HG03520 (cell line): ENCODE measurements at regions not wholly inside any gene's neighbourhood (a gene's known extent, or its start where the extent isn't known, plus 50 kb on each side); places are given as distances from the start of the nearest gene placed in this dataset.
"Not testable (repeated sequence)": the region's sequence is repeated elsewhere in the genome, so short reads cannot be mapped to it uniquely, and the experiment has no call there.

ENCODE experiments used
- ATAC-seq: cut with Tn5 transposase; IDR thresholded peaks from one replicate; pipeline ENCODE4 v1.9.1; 2021; ENCODE audit warnings: mild to moderate bottlenecking, moderate library complexity; ENCODE audit not compliant: unreplicated experiment

DNA sequence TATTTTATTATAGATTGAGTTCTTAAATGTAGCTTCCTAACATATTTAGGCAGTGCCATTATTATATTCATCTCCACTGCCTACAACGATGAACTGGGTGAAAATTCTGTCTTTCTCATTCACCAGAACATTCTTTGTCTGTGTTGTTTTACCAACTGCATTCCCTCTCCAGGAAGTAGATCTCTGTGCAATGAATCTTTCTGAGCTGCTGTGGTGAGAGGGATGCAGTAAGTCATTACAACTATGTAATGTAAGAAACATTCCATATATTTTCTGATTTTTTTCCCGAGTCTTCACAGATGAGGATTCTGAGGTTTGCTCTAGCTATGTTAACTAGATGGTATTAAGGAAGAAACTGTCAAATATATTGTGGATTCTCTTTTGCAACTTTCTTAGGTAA lies 811.9 kb upstream of the PCDH7 start:
- ATAC-seq = no peak

DNA sequence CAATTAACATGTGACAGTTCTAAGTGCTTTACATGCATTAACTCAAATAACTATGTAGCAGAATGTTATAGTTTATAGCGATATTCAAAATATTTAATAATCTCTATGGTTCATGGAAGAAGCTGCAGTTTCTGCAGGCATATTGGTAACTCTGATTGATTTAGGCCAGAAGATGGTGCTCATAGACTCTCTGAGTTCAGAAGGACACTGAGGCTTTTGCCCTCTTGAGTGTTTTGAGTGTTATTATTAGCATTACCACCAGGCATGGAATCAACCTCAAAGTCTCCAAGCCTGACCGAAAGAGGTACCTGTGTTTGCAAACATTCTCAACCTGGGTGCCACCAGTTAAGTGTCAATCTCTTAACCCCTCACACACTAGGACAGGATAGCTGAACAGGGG lies 792.3 kb upstream of the PCDH7 start:
- no peak for ATAC-seq

DNA sequence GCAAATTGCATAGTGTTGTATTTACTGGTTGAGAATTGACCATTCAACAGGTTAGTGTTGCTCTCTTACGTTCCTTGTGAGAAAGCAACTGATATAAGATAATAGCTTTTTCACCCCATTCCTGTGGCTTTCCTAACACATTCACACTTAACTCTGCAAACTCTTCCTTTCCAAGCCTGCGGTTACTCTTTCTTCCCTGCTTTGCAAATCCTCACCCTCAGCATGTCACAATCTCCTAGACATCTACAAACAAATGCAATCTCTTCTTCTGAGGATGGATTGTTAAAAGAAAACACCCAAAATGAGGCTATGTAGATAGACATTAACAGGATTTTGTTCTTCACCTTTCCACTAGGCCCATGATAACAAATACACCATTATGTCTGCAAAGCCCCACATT lies 771.7 kb upstream of the PCDH7 start:
- no peak for ATAC-seq

DNA sequence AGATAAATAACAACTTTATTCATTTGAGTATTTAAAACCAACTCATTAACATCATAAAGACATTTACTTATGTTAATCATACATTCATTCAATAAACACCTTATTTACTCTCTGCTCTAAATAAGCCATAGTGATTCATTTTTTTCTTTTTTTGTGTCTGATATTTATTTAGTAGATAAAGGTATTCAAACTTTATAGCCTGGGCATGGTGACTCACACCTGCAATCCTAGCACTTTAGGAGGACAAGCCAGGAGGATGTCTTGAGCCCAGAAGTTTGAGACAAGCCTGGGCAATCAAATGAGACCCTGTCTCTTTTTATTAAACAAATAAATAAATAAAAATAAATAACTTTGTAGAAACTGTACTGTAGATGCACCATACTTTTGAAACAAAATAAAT lies 771.3 kb upstream of the PCDH7 start:
- ATAC-seq = no peak

DNA sequence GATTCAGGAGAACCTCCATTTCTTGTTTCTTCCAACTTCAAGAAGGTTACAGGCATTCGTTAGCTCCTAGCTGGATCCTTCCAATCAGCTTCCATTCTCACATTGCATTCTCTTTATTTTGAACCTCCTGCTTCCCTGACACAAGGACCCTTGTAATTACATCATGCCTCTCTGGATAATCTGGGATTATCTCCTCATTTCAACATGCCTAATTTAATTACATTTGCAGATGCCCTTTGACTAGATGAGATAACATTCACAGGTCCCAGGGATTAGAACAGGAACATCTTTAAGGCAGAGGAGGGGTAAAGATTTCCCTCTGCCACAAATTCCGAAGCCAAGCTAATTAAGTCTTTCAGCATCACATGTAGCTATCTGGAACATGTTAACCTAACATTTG lies 753.8 kb upstream of the PCDH7 start:
- ATAC-seq = no peak

DNA sequence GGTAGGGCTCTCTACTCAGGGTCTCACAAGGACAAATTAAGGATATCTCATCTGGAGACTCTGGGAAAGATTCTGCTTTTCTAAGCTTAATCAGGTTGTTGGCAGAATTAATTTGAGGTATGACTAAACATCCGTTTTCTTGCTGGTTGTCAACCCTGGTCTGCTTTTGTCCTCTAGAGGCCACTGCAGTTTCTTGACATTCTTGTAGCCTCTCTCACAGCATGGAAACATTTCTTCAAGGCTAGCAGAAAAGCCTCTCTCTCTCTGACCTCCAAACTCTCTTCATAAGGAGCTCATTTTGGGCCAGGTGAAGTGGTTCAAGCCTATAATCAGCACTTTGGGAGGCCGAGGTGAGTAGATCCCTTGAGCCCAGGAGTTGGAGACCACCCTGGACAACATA lies 749.5 kb upstream of the PCDH7 start:
- ATAC-seq = no peak

DNA sequence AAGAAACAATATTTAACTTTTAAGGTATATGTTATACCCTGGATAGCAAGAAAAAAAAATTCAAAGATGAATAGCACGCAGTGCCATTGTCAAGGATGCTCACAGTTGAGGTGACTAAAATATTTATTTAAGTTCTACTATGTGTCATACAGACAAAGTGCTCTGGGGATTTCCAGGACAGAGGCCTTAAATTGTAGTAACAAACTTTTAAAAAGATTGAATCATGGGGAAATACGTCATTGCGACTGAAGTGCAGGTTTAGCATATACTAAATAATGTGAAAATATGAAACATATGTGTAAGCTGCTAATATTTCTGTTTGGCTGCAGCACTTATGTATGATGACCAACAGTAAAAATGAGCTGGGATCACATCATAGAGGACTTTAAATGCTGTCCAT lies 748.0 kb upstream of the PCDH7 start:
- no peak for ATAC-seq

DNA sequence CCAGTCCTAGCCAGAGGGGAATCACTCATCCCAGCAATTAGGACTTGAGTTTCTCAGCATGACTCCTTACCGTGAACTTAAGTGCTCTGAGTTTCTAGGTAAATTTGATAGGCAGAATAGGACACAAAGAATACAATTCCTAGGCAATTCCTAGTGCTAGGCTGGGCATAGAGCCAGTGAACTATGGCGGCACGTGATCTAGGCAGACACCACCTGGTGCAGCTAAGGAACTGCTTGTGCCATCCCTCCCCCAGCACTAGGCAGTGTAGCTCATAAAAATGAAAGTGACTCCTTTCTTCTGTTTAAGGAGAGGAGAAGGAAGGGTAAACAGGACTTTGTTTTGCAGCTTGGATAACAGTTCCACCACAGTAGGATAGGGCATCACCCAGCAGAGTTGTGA lies 736.3 kb upstream of the PCDH7 start:
- ATAC-seq = no peak

DNA sequence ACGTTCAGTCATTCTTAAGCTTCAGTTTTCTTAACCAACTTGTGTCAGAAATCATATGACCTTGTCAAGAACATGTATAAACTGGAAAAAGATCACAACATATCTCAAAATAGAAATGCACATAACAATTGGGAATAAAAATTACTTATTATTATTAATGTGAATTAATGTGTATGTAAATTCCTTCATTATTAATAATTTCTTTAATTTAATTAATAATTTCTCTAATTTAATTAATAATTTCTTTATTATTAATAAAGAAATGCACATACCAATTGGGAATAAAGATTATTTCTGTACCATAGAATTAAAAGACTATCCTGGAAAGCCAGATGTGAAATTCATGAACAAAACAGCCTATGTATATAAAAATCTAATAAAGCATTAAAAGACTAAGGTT lies 718.5 kb upstream of the PCDH7 start:
- no peak for ATAC-seq

DNA sequence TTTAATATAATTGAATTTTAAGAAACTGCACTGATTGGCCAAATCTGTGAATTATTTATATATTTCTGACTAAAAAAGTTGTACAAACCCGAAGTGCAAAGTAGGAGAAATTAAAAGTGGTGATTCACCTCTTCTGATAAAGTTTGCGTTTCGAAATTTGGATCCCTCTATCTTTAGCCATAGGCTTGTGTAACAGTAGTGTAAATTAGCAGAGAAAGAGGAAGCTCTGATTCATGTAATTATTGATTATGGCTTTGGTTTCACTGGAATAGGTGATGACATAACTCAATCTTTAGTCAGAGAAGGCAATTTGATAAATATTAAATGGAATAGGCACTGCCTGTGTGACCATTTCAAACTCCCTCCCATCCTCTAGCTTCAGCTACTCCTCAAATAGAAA lies 717.8 kb upstream of the PCDH7 start:
- ATAC-seq = no peak

DNA sequence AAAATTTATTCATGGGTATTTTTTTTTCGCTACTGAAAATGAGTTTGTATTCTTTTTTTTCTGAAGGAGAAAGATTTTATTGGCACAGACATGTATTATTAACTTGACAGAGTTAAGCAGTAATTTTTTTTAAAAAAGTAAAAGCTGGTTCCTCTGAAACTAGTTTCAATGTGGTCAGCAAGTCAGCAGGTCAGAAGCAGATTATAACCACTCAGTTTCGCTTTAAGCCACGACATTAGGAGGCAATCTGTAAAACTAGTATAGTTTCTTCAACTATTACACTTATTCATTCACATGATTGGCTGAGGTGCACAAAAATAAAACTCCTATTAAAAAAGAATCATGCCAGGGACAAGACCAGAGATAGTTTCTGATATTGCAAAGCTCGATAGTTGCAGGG lies 714.2 kb upstream of the PCDH7 start:
- ATAC-seq = no peak

DNA sequence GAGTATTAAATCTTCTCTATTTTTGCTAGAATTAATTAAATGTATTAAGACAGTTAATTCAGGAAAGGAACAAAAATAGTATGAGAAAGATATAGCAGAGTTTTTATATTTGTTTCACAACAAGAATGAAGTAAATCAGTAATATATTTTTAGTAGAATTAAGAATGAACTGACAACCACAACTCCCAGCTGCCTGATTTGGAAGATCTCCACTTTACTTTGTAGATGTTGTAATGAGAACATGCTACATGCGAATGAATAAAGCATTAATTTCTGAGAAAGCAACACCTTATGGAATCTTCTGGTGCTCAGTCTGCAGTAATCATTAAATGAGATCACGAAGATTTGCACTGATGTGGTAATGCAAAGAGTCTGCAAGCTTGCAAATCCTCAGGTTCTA lies 695.6 kb upstream of the PCDH7 start:
- ATAC-seq = no peak

DNA sequence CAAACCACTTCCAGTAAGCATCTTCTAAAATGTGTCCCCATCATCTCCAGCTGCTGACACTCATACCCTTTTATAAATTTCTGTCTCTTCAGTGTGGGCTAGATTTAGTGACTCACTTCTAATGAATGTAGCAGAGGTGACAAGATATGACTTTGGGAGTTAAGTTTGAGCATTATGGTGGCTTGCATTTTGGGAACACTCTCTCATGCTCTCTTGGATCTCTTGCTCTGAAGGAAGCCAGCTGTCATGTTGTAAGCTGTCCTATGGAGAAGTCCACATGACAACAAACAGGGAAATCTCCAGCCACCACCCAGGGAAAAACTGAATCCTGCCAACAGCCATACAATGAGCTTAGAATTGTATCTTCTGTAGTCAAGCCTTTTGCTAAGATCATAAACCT lies 691.3 kb upstream of the PCDH7 start:
- ATAC-seq = no peak

DNA sequence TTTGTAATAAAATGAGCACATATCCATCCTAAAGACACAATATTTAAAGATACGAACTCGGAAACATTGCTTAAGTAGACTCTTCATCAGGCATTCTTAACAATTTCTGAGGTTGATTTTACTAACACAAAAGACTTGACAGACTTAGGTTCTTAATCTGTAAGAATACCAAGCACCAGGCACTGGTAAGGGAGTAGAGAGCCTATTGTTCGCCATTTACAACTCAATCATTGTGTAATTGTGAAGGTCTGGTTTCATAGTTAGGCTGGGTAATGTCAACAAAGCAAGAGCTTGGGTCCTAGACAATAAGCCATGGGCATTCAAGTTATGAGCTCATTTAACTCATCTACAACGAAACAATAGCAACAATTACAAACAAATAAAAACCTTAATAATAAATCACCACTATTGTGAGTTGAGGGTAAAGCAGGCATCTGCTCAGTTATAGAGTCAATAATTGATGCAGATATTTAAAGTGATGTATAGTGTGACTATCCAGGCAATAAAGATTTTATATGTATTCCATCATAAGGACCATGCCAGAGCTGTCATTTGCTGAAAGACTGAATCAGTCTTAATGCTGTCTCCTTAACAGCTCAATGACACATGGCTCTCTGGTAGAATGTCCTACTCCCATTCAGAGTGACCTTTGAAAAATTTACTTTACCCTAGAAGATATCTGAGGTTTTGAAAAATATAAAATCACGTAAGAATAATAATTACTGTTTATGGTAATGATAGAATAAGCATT lies 664.0 kb upstream of the PCDH7 start:
- no peak for ATAC-seq

DNA sequence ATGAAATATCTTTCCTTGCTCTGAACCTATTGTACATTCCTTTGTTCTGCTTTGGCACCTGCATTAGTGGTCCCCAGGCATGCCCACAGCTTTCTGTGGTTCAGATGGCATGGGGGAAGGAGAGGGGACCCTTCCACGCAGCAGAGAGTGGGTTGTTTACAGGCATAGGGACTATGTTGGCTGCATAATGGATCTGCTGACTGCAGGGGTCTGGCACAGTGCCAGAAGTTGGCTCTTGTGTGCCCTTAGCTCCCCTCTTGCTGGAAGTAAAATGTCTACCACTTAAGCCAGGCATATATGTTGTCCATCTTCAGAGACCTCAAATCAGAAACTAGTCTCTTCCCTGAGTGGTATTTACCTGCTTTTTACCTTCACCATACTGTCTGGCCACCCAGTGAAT lies 651.9 kb upstream of the PCDH7 start:
- ATAC-seq = no peak

DNA sequence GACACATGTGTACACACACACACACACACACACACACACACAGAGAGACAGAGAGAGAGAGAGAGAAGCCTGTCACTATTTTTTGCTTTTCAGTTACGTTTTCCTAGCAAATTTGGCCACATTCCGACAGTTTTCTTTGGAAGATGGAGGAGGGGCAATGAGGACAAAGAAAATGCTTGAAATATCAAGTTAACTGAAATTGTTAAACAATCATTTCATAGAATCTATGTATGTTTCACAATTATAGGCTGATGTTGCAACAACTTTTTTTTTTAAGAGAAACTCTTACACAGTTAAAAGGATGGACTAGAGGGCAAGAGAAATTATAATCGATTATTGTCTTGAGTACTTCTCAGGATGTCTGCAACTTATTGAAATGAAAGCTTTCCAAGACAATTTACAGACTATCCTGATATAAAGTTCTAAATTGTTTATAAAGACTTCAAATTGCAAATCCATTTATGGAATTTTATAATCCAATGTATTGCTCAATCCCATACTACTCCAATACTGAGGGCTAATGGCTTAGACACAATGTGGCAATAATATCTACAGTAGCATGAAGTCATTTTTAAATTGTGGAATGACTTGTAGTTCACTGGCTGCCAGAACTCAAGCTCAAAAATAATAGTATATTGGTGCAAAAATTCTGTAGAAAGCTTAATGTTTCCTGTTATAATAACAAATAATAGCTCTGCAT lies 647.0 kb upstream of the PCDH7 start:
- no peak for ATAC-seq

DNA sequence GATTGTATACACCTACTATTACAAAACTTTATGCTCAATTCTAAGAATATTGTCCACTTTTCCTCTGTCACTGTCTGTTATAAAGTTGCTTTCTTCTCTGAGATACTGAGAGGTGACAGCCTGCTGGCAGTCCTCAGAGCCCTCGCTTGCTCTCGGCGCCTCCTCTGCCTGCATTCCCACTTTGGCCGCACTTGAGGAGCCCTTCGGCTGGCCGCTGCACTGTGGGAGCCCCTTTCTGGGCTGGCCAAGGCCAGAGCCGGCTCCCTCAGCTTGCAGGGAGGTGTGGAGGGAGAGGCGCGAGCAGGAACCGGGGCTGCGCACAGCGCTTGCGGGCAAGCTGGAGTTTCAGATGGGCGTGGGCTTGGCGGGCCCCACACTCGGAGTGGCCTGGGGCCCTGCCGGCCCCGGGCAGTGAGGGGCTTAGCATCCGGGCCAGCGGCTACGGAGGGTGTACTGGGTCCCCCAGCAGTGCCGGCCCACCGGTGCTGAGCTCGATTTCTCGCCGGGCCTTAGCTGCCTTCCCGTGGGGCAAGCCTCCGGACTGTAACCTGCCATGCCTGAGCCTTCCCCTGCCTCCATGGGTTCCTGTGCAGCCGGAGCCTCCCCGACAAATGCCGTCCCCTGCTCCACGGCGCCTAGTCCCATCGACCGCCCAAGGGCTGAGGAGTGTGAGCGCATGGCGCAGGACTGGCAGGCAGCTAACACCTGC lies 627.6 kb upstream of the PCDH7 start:
- not testable (repeated sequence) for ATAC-seq

DNA sequence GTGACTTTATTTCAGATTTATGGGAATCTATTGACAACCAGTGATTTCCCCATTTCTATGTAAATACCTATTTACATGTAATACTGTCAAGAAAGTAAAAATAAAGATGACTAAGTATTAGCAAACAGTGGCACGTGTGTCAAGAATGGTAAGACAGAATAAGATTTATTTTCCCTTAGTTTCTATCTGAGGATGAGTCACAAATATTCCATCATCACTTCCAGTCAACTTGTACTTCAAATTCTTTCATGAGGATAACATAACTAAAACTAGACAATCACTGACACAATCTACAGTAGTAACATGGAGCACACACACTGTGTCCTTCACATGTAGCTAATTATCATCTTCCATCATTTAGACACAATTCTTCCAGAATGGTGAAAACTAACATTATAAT lies 625.3 kb upstream of the PCDH7 start:
- ATAC-seq = no peak

DNA sequence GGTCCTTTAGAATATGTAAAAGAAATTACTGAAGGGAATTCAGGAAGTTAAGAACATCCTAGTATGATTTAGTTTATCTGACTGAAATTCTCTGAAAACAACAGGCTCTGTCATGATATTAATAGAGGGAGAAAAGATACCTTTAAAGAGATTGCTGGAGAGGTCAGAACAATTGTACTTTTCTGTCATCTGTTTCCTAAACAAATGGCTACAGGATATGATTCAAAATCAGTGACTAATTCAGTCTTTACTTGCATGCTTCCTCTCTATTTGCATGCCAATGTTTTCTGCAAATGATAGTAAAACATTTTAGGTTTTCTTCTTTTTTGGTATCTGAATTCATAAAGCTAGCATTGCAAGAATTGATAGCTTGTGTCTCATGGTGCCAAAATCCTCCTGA lies 616.7 kb upstream of the PCDH7 start:
- no peak for ATAC-seq

DNA sequence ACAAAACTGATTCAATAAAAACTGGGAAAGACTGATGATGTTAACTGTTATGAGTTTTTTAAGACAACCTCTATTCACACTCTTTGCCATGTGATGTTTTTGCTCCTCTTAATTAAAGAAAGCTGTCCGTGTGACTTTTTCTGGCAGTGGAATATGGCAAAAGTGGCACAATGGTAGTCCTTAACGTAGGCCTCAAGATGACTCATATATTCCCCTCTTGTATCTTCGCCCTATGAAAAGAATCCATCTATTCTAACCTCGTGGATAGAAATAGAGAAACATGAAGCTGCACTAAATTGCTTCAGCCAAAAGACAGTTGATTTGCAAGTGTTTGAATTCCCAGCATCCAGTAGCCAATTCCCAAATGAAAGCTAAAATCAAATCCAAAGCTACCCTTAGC lies 603.8 kb upstream of the PCDH7 start:
- no peak for ATAC-seq

DNA sequence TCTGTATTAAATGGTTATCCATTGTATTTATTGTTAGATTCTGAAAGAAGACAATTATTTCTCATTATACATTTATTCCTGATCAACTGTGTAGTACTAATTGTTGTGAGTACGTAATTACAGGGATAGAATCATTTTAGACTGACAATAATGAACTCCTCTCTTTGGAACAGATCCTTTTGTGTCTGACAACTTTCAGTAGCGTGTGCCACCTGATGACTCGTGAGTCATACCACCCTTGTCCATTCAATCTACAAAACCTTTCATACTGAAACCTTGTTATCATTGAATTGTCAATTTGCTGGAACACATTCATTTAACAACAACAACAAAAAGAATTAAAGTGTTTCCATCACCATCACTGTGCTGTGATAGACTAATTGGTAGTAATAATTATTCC lies 602.7 kb upstream of the PCDH7 start:
- ATAC-seq = no peak

DNA sequence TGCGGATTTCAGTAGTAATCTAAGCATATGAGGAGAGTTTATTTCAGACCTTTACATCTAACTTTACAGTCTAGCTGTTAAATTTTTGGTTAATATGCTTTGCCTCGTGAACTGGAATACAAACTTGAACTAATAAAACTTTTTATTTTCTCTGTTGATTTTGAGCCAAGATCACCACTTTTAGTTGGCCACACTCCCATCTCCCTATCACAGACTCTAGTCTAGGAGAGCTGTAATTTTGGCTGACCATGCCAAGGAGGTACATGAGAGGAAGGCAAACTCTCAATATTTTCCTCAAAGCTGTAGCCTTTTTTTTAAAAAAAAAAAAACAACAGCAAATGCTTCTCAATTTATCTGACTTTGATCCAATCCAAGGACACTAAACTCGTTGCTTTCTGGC lies 597.5 kb upstream of the PCDH7 start:
- ATAC-seq = no peak
